ENCODE measurements at regions not wholly inside any gene's neighbourhood (a gene's known extent, or its start where the extent isn't known, plus 50 kb on each side); places are given as distances from the start of the nearest gene placed in this dataset.

DNA sequence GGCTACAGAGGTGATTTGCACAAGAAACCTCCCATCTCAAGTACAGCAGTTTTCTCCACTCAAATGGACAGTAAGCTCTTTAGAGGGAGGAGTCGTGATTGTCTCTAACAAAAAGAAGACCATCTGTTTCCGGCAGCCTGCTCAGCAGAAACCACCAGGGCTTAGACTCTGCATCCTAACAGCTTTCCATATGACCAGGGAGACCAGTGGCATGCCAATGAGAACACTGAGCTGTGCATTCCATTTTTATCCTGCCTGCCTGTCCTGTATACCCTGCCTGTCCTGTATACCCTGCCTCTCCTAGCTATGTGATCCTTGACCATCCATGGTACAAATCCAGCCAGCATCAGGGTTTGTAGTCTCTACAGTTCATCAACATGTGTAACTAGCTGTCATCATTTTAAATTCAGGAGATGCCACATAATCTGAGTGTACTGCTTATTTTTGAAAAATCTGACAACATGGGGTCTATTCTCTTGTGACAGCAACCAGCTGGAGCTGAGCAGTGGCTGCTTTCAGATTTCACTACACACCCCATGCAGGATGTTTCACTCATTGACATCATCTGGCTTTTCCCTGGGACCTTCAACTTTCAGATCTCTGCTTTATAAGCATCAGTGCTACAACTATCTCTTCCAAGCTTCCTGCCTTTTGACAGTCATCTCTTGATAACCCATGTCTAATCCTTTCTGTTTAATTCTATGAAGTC lies 50.5 kb upstream of the POU2AF2 start:
- Mint-ChIP-seq H3K9me3 (no peaks in the 10 kb centered on the region), H3K4me3 (no peak overlapping the region)

DNA sequence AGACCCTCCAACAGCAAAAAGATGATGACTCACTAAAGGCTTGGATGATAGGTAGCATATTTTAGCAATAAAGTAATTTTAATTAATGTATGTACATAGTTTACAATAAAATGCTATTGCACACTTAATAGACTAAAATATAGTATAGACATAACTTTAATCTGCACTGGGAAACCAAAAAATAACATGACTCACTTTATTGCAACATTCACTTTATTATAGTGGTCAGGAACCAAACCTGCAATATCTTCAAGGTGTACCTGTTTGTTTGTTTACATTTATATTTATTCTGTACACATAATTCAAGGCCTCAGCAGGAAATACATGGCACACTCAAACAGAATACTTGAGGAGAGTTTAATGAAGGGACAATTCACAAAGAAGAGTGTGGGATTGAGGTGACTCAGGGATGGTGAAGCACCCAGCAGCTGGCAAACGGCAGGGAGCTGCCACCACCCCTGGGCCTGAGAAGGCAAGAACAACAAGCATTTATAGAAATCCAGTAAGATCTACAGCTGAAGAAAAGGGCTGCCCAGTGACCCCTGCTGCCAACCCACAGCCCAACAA lies 51.5 kb upstream of the POU2AF2 start:
- DNase-seq = no peak
- Mint-ChIP-seq H3K27me3 (ENCODE audit: low read depth) (peaks cover 19% of the 10 kb centered on the region), H3K9me3 (no peaks in the 10 kb centered on the region), H3K4me1 (ENCODE audit: low read depth) (no peaks in the 10 kb centered on the region), H3K36me3 (ENCODE audit: insufficient read depth in 2 of 2) (no peaks in the 10 kb centered on the region), H3K27ac (no peak overlapping the region), H3K4me3 (no peak overlapping the region)
- ATAC-seq (replicated peaks in 1 of 2) = no peak

More for the DNA sequence above, 50.5 kb upstream of the POU2AF2 start:
- no peak for DNase-seq
- ATAC-seq (replicated peaks in 1 of 2) = no peak
- H3K4me1 Mint-ChIP-seq (ENCODE audit: low read depth) = no peaks in the 10 kb centered on the region
- H3K27ac Mint-ChIP-seq = no peak overlapping the region
- no peaks in the 10 kb centered on the region for H3K36me3 Mint-ChIP-seq (ENCODE audit: insufficient read depth in 2 of 2)
- H3K27me3 Mint-ChIP-seq (ENCODE audit: low read depth) = peaks cover 18% of the 10 kb centered on the region

DNA sequence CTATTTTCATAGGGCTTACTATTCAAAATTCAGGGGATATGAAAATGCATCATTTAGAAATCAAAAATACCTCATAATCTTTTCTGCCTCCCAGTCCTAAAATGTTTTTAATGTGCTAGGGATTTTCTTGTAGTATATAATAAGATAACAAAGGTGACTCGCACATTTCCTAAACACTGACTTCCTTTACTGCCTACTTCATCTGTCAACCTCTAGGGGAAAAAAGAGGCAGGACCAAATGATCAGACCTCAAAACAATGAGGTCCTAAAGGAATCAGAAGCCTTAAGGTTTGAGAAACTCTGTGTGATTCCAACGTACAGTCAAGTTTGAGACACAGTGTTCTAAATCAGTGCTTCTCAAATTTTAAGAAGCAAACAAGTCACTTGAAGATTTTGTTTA lies 56.1 kb upstream of the POU2AF2 start:
- no peaks in the 10 kb centered on the region for H3K4me1 Mint-ChIP-seq (ENCODE audit: low read depth)
- H3K27ac Mint-ChIP-seq = no peak overlapping the region

GRCh38 chr11:111186308-111186915 lies 59.1 kb upstream of the POU2AF2 start:
- H3K27me3 Mint-ChIP-seq (ENCODE audit: low read depth) = peaks cover 39% of the 10 kb centered on the region
- no peaks in the 10 kb centered on the region for H3K9me3 Mint-ChIP-seq
- no peaks in the 10 kb centered on the region for H3K36me3 Mint-ChIP-seq (ENCODE audit: insufficient read depth in 2 of 2)
- DNase-seq (no peak), ATAC-seq (replicated peaks in 1 of 2) (no peak)
- H3K4me3 Mint-ChIP-seq = no peak overlapping the region
- H3K4me1 Mint-ChIP-seq (ENCODE audit: low read depth) = no peaks in the 10 kb centered on the region
- H3K27ac Mint-ChIP-seq = no peak overlapping the region

More for the DNA sequence above, 56.1 kb upstream of the POU2AF2 start:
- Mint-ChIP-seq H3K9me3 (no peaks in the 10 kb centered on the region), H3K4me3 (no peak overlapping the region), H3K27me3 (ENCODE audit: low read depth) (peaks cover 45% of the 10 kb centered on the region), H3K36me3 (ENCODE audit: insufficient read depth in 2 of 2) (no peaks in the 10 kb centered on the region)
- no peak for ATAC-seq (replicated peaks in 1 of 2)
- DNase-seq = no peak

DNA sequence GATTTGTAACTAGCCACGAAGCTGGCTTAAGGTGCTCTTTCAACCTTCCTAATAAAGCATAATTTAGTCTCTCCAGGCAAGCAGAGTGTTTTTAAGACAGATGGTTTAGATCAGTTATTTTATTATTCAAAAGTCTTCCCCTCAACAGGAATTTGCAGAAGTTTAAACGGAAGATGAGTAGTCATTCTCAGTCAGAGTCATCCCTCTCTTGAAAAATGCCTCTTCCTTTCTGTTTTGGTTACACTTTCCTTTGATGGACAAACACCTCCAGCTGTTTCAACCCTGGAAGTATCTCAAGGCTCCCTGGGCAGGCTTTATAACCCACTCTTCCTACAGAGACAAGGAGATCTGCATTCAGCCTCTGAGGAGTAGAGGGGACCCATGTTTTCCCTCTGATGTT lies 60.3 kb upstream of the POU2AF2 start:
- H3K36me3 Mint-ChIP-seq (ENCODE audit: insufficient read depth in 2 of 2) = no peaks in the 10 kb centered on the region
- H3K9me3 Mint-ChIP-seq = no peaks in the 10 kb centered on the region
- DNase-seq = no peak
- H3K27me3 Mint-ChIP-seq (ENCODE audit: low read depth) = peaks cover 35% of the 10 kb centered on the region
- ATAC-seq (replicated peaks in 1 of 2) = no peak
- no peaks in the 10 kb centered on the region for H3K4me1 Mint-ChIP-seq (ENCODE audit: low read depth)
- H3K27ac Mint-ChIP-seq = no peak overlapping the region
- no peak overlapping the region for H3K4me3 Mint-ChIP-seq

DNA sequence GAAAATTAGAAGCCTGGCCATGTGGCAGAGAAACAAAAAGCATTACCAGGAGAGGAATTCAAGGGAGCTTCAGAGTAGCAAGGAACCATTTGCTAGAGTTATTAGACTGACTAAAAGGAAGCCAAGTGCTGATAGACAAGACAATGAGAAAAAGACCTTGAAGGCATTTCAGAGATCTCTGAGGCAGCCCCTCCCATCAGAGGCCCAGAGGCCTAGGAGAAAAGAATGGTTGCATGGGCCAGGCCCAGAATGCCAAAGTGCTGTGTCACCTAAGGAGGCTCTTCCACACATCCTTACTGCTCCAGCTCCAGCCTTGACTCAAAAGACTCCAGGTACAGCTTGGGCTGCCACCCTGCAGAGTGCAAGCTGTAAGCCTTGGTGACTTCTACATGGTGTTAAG lies 61.8 kb upstream of the POU2AF2 start:
- H3K4me3 Mint-ChIP-seq = no peak overlapping the region
- H3K4me1 Mint-ChIP-seq (ENCODE audit: low read depth) = no peaks in the 10 kb centered on the region
- no peak overlapping the region for H3K27ac Mint-ChIP-seq
- H3K27me3 Mint-ChIP-seq (ENCODE audit: low read depth) = peaks cover 31% of the 10 kb centered on the region
- ATAC-seq (replicated peaks in 1 of 2) = no peak
- no peaks in the 10 kb centered on the region for H3K9me3 Mint-ChIP-seq
- no peaks in the 10 kb centered on the region for H3K36me3 Mint-ChIP-seq (ENCODE audit: insufficient read depth in 2 of 2)
- DNase-seq = no peak

- peaks cover 3% of the 10 kb centered on the region for H3K4me1 Mint-ChIP-seq (ENCODE audit: low read depth)
- ATAC-seq (replicated peaks in 1 of 2) = no peak
- no peaks in the 10 kb centered on the region for H3K36me3 Mint-ChIP-seq (ENCODE audit: insufficient read depth in 2 of 2)
- H3K27me3 Mint-ChIP-seq (ENCODE audit: low read depth) = no peaks in the 10 kb centered on the region
- no peaks in the 10 kb centered on the region for H3K9me3 Mint-ChIP-seq
- H3K27ac Mint-ChIP-seq = no peak overlapping the region
- no peak overlapping the region for H3K4me3 Mint-ChIP-seq
- DNase-seq = no peak
Observed at GRCh38 chr11:111179184-111179910, 66.2 kb upstream of the POU2AF2 start.

- ATAC-seq (replicated peaks in 1 of 2) (no peak), DNase-seq (no peak)
- Mint-ChIP-seq H3K4me1 (ENCODE audit: low read depth) (peaks cover 3% of the 10 kb centered on the region), H3K27me3 (ENCODE audit: low read depth) (no peaks in the 10 kb centered on the region), H3K4me3 (no peak overlapping the region), H3K36me3 (ENCODE audit: insufficient read depth in 2 of 2) (no peaks in the 10 kb centered on the region), H3K27ac (no peak overlapping the region), H3K9me3 (no peaks in the 10 kb centered on the region)
Observed at GRCh38 chr11:111177037-111177871, 68.3 kb upstream of the POU2AF2 start.

GRCh38 chr11:111176603-111177002 lies 68.9 kb upstream of the POU2AF2 start:
- Mint-ChIP-seq H3K4me1 (ENCODE audit: low read depth) (peaks cover 3% of the 10 kb centered on the region), H3K27ac (no peak overlapping the region), H3K4me3 (no peak overlapping the region), H3K36me3 (ENCODE audit: insufficient read depth in 2 of 2) (no peaks in the 10 kb centered on the region), H3K27me3 (ENCODE audit: low read depth) (no peaks in the 10 kb centered on the region), H3K9me3 (no peaks in the 10 kb centered on the region)
- DNase-seq (no peak), ATAC-seq (replicated peaks in 1 of 2) (no peak)

GRCh38 chr11:111173221-111173620 lies 72.3 kb upstream of the POU2AF2 start:
- DNase-seq (no peak), ATAC-seq (replicated peaks in 1 of 2) (no peak)
- Mint-ChIP-seq H3K4me3 (no peak overlapping the region), H3K36me3 (ENCODE audit: insufficient read depth in 2 of 2) (no peaks in the 10 kb centered on the region), H3K27me3 (ENCODE audit: low read depth) (no peaks in the 10 kb centered on the region), H3K9me3 (no peaks in the 10 kb centered on the region), H3K4me1 (ENCODE audit: low read depth) (peaks cover 3% of the 10 kb centered on the region), H3K27ac (no peak overlapping the region)

GRCh38 chr11:111172321-111172862 lies 73.1 kb upstream of the POU2AF2 start:
- H3K27me3 Mint-ChIP-seq (ENCODE audit: low read depth) = no peaks in the 10 kb centered on the region
- H3K27ac Mint-ChIP-seq = no peak overlapping the region
- ATAC-seq (replicated peaks in 1 of 2) (no peak), DNase-seq (no peak)
- no peaks in the 10 kb centered on the region for H3K36me3 Mint-ChIP-seq (ENCODE audit: insufficient read depth in 2 of 2)
- no peak overlapping the region for H3K4me3 Mint-ChIP-seq
- H3K9me3 Mint-ChIP-seq = no peaks in the 10 kb centered on the region
- peaks cover under 1% of the 10 kb centered on the region for H3K4me1 Mint-ChIP-seq (ENCODE audit: low read depth)

- no peak for ATAC-seq (replicated peaks in 1 of 2)
Observed at GRCh38 chr11:111170761-111171379, 74.7 kb upstream of the POU2AF2 start.

More at GRCh38 chr11:111170761-111171379, 74.7 kb upstream of the POU2AF2 start:
- Mint-ChIP-seq H3K27me3 (ENCODE audit: low read depth) (no peaks in the 10 kb centered on the region), H3K4me1 (ENCODE audit: low read depth) (no peaks in the 10 kb centered on the region), H3K36me3 (ENCODE audit: insufficient read depth in 2 of 2) (no peaks in the 10 kb centered on the region), H3K4me3 (no peak overlapping the region), H3K9me3 (no peaks in the 10 kb centered on the region), H3K27ac (no peak overlapping the region)
- DNase-seq = no peak
